WERI-Rb-1 (cell line): ENCODE measurements at regions not wholly inside any gene's neighbourhood (a gene's known extent, or its start where the extent isn't known, plus 50 kb on each side); places are given as distances from the start of the nearest gene placed in this dataset.

Experiments
- DNase-seq: peaks from one replicate; pipeline ENCODE4 v3.0.0-alpha.2; 2020
- H3K27ac ChIP-seq: fragments of 250-450 bp; sonication (Bioruptor Pico); 2 replicates; pipeline ENCODE4 v1.5.1; 2020; ENCODE audit warnings: mild to moderate bottlenecking, moderate library complexity
- H3K27me3 ChIP-seq: fragments of 250-450 bp; sonication (Bioruptor Pico); 2 replicates; pipeline ENCODE4 v1.5.1; 2021; ENCODE audit warnings: mild to moderate bottlenecking, low read depth, moderate library complexity; ENCODE audit not compliant: insufficient read depth, severe bottlenecking
- H3K36me3 ChIP-seq: fragments of 250-450 bp; sonication (Bioruptor Pico); 2 replicates; pipeline ENCODE4 v1.5.1; 2020; ENCODE audit warnings: mild to moderate bottlenecking, moderate library complexity
- H3K4me3 ChIP-seq: 2 replicates; pipeline ENCODE4 v1.5.1; 2011; ENCODE audit warnings: low read depth, mild to moderate bottlenecking, control low read depth, low read length
- H3K9me3 ChIP-seq: fragments of 250-450 bp; sonication (Bioruptor Pico); 2 replicates; pipeline ENCODE4 v1.5.1; 2021; ENCODE audit warnings: mild to moderate bottlenecking, moderate library complexity; ENCODE audit not compliant: severe bottlenecking
- TF ChIP-seq, protein P1 (sequence below): IDR thresholded peaks from 2 replicates; pipeline ENCODE4 v1.5.1; 2011; ENCODE audit warnings: low read depth, mild to moderate bottlenecking, control low read depth, inconsistent platforms, low read length

DNA sequence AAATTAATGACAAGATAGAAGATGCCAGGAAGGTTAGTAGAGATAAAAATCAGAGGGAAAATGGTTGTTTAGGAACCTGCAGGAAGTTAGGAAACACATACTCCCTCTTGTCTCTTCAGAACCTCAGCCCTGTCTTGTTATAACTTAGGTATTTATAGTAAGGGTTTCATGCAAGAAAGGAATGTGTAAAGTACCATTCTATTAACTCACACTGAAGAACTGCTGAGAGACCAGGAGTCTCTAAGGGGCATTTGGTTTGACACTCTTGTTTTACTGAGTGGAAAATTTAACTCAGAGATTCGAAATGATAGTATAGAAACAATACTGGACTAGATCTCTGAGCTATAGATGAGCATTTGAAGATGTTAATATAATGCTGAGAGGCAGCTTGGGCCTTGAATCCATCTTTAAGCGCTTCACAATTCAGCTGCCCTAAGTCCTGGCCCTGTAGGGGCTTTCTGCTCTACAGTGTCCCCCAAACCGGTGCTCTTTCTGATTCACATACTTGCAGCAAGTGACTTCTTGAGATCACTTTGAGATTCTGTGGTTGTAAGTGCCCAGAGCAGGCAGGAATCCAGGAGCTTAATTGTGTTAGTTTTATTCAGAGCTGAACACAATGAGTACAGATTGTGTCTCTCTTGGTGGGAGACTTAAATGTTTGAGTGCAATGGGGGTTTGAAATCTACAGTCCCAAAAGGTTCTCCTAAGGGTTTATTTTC lies 235.0 kb upstream of the RGPD4 start:
- Histone ChIP-seq H3K9me3 (no peaks in the 10 kb centered on the region), H3K27ac (no peak overlapping the region), H3K27me3 (peaks cover 47% of the 10 kb centered on the region), H3K36me3 (no peaks in the 10 kb centered on the region), H3K4me3 (no peak overlapping the region)
- TF ChIP-seq, protein P1, sequence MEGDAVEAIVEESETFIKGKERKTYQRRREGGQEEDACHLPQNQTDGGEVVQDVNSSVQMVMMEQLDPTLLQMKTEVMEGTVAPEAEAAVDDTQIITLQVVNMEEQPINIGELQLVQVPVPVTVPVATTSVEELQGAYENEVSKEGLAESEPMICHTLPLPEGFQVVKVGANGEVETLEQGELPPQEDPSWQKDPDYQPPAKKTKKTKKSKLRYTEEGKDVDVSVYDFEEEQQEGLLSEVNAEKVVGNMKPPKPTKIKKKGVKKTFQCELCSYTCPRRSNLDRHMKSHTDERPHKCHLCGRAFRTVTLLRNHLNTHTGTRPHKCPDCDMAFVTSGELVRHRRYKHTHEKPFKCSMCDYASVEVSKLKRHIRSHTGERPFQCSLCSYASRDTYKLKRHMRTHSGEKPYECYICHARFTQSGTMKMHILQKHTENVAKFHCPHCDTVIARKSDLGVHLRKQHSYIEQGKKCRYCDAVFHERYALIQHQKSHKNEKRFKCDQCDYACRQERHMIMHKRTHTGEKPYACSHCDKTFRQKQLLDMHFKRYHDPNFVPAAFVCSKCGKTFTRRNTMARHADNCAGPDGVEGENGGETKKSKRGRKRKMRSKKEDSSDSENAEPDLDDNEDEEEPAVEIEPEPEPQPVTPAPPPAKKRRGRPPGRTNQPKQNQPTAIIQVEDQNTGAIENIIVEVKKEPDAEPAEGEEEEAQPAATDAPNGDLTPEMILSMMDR, result no peak
- no peak for DNase-seq

DNA sequence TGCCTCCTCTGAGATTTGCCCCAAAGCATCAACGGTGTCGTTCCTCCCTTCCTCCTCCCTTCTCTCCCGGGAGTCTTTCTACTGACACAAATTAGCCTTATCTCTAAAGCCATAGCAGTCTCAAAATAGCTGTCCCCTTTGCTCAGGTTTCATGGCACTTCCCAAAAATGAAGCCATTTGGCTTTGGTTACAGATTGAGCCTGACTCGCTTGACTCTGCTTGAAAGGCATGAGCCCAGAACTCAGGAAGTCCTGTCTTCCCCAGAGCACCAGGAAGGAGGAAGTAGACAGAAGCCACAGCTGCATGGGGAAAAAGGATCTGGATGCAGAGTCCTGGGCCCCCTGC lies 234.4 kb upstream of the RGPD4 start:
- Histone ChIP-seq H3K36me3 (no peaks in the 10 kb centered on the region), H3K27me3 (peaks cover 48% of the 10 kb centered on the region), H3K9me3 (no peaks in the 10 kb centered on the region), H3K27ac (no peak overlapping the region), H3K4me3 (no peak overlapping the region)
- TF ChIP-seq, protein P1, result no peak
- DNase-seq, result no peak

DNA sequence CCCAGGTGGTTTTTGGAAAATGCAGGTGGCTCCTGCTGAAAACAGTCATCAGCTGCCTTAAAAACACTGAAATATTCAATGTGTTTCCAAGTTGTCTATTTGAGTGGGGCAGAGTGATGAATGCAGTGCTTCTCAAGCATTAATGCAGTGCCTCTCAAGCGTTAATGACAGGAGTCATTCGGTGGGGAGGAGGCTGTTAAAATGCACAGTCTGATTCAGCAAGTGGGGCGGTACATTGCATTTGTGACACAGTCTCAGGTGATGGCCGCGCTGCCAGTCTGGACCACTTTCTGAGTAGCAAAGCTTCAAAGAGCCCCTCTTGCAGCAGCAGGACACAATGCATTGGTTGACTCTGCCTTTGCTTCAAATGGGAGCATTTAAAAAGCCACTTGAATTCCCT lies 231.4 kb upstream of the RGPD4 start:
- no peak for DNase-seq

DNA sequence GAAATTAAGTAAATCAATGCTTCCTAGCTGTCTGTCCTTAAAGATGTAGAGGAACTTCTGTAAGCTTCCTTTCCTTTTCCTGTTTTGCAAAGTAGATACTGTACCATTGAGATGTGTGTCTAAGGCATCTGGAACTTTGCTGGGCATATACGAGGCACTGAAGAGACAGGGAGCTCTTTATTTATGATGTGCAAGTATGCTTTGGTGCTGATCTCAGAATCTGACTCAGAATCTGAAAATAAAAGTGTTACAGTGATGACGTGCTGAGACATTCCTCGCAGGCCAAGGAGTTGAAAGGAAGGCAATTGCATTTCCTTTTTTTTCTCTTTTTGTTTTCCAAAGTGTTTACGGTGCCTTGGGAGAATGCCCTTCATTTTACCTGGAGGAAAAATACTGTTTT lies 230.9 kb upstream of the RGPD4 start:
- Histone ChIP-seq H3K4me3 (no peak overlapping the region), H3K27me3 (peaks cover 47% of the 10 kb centered on the region), H3K9me3 (no peaks in the 10 kb centered on the region), H3K27ac (no peak overlapping the region), H3K36me3 (no peaks in the 10 kb centered on the region)
- DNase-seq, result no peak
- TF ChIP-seq, protein P1, result no peak

More for the DNA sequence above, 231.4 kb upstream of the RGPD4 start:
- TF ChIP-seq, protein P1, result no peak
- Histone ChIP-seq H3K27ac (no peak overlapping the region), H3K4me3 (no peak overlapping the region), H3K27me3 (peaks cover 44% of the 10 kb centered on the region), H3K36me3 (no peaks in the 10 kb centered on the region), H3K9me3 (no peaks in the 10 kb centered on the region)

- TF ChIP-seq, protein P1, result no peak
- Histone ChIP-seq H3K36me3 (no peaks in the 10 kb centered on the region), H3K4me3 (no peak overlapping the region), H3K27ac (no peak overlapping the region), H3K9me3 (no peaks in the 10 kb centered on the region), H3K27me3 (peaks cover 42% of the 10 kb centered on the region)
- DNase-seq, result no peak
Measured at GRCh38 chr2:107597507-107597906, 229.2 kb upstream of the RGPD4 start.

- H3K4me3 ChIP-seq, result no peak overlapping the region
- no peaks in the 10 kb centered on the region for H3K9me3 ChIP-seq
- no peak for DNase-seq
- H3K27ac ChIP-seq, result no peak overlapping the region
- no peaks in the 10 kb centered on the region for H3K36me3 ChIP-seq
- H3K27me3 ChIP-seq, result peaks cover 35% of the 10 kb centered on the region
- TF ChIP-seq, protein P1, result no peak
Measured at GRCh38 chr2:107602801-107603200, 223.9 kb upstream of the RGPD4 start.
